ENCODE measurements at regions not wholly inside any gene's neighbourhood (a gene's known extent, or its start where the extent isn't known, plus 50 kb on each side); places are given as distances from the start of the nearest gene placed in this dataset.

DNA sequence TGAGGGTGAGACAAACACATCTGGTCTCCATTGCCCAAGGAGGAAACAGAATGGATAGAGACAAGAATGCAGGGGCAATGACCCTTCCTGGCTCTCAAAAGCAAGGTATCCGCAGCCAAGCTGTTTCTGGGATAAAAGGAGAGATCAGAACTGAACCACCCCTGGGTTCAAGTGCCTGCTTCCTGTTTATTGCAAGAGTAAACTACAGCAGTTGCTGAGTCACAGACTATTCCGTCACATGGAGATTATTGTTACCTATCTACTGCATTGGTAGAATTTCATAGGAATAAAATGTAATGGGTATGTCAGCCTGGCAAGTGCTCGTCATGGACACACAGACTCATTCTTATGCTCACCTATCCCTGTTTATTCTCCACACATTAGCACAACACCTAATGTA is 821.6 kb downstream of the GRID1 start:
- TF ChIP-seq, protein P1, sequence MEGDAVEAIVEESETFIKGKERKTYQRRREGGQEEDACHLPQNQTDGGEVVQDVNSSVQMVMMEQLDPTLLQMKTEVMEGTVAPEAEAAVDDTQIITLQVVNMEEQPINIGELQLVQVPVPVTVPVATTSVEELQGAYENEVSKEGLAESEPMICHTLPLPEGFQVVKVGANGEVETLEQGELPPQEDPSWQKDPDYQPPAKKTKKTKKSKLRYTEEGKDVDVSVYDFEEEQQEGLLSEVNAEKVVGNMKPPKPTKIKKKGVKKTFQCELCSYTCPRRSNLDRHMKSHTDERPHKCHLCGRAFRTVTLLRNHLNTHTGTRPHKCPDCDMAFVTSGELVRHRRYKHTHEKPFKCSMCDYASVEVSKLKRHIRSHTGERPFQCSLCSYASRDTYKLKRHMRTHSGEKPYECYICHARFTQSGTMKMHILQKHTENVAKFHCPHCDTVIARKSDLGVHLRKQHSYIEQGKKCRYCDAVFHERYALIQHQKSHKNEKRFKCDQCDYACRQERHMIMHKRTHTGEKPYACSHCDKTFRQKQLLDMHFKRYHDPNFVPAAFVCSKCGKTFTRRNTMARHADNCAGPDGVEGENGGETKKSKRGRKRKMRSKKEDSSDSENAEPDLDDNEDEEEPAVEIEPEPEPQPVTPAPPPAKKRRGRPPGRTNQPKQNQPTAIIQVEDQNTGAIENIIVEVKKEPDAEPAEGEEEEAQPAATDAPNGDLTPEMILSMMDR (IDR thresholded peaks at IDR 0.05; ENCODE audit: insufficient read depth, missing control alignments) = no peak
- FAIRE-seq = no peak
- DNase-seq (ENCODE audit: insufficient read length, low spot score) = no peak

DNA sequence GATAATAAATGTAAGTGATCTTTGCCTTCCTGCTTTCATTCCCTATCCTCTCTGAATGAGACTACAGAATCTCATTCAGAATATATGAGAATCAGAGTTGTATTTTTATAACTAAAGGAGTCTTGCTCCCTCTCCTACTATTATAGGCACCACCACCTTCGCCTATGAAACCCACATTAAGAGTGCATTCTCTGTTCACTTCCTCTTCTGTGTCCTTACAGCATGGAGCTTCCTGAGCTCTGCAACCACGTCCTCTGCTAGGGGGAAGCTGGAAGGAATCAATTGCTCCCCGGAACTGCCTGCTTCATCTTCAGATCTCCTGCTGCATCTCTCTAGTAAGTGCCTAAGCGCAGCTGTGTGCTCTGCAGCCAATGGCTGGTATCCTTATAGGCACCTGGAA is 820.7 kb downstream of the GRID1 start:
- DNase-seq (ENCODE audit: insufficient read length, low spot score) (no peak), FAIRE-seq (no peak)
- TF ChIP-seq, protein P1 (IDR thresholded peaks at IDR 0.05; ENCODE audit: insufficient read depth, missing control alignments) = no peak

GRCh38 chr10:85547460-85548023 is 819.1 kb downstream of the GRID1 start:
- DNase-seq (ENCODE audit: insufficient read length, low spot score) (no peak), FAIRE-seq (no peak)
- TF ChIP-seq, protein P1 (IDR thresholded peaks at IDR 0.05; ENCODE audit: insufficient read depth, missing control alignments) = no peak

GRCh38 chr10:85548034-85548433 is 818.6 kb downstream of the GRID1 start:
- DNase-seq (ENCODE audit: insufficient read length, low spot score) (no peak), FAIRE-seq (no peak)
- TF ChIP-seq, protein P1 (IDR thresholded peaks at IDR 0.05; ENCODE audit: insufficient read depth, missing control alignments) = peak; percentile 56
